Limb (tissue), 2 donors: ENCODE measurements at regions not wholly inside any gene's neighbourhood (a gene's known extent, or its start where the extent isn't known, plus 50 kb on each side); places are given as distances from the start of the nearest gene placed in this dataset.

Experiments used
- DNase-seq, 2 donors: peaks; one replicate each; pipeline ENCODE4 v3.0.0-alpha.2; 2016; ENCODE audit errors: extremely low spot score in 2 of 2

DNA sequence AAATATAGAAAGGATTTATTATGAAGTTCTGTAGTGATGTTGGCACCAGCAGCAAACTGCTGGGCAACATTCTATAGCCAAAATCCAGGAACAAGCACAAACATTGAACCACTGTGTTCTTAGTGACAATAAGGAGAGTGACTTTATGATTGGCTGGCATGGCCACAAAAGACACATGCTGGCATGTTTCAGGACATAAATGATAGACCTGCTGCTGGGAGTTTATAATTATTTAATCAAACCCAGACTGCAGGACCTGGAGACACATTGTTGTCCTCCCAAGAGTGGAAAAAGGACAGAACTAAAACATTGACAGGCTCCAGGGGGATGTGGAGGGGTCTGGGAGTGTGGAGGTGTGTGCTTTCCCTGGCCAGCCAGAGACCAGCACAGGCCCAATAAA, 255.3 kb upstream of the LRTM1 start:
- no peak for DNase-seq

DNA sequence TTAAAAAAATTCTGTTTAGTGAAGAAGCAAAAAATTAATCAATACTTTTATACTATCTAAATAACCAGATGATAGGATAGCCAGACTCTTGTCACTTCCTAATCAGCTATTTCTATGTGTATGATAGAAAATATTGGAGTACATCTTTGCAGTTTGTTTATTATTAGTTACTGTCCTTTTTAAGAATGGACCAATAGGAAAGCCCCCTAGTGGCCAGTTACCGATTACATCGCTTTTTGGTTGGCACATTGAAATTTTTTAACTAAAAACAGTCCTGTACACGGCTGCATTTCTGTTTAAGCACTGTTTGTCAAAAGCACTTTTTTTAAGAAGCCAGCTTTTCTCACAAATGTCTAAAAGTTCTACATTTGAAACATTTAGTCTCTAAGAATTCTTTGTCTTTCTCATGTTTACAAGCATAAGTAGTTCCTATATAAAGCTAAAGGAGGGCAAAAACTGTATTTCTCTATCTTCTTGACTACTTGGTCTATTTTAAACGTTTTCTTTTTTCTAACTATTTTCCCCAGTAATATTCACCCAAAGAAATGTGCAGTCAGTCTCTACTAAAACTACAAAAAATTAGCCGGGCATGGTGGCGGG, 253.2 kb upstream of the LRTM1 start:
- DNase-seq, result peak in 1 of 2 donors; percentile 63

DNA sequence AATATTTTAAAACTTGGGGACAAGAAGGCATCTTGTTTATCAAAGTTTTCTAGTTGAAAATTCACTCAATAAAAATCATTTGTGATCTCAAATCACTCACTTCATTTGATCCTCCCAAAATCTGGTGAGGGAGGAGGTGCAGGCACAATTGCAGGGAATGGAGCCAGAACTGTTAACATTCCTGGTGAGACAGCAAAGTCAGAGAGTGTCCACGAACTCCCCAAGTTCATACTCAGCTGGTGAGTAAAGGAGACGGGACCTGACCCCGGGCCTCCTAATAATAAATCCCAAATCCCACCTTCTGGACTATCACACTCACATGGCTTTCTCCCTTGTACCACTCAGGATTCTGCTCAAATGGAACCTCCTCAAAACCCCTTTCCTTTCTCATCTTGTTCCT, 252.3 kb upstream of the LRTM1 start:
- no peak for DNase-seq

DNA sequence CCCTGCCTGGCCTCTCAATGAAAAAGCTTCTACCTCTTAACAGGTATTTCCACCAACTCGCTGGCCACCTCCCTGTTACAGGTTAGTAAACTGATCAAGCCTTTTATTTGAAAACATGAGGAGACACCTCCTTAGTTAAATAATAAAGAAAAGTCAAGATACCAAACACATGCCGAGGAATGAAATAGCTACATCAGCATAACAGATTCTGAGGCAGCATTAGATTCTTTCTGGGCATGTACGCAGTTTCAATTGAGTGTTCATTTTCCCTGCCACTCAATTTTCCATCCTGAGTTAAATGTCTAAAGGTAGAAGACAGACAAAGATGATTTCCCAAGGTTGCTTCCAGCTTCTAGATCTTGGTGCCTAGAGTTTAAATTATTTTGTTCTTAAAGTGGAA, 250.5 kb upstream of the LRTM1 start:
- no peak for DNase-seq

DNA sequence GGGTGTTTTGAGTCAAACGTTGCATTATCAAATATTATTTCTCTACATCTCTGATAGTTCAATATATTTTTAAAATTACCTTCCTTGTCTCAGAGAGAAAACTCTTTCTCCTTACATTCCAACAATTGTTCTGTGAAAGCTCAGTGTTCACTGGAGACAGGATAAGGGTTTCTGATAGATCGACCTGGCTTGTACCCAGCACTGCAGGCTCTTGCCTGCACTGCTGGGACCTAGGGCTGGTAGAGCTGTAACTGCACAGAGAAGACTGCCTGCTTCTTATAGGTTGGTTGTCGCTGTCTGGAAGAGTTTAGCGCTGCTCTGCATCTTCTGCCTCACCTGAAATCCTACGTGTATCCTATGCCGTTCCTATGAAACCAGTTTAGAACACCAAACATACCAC, 249.9 kb upstream of the LRTM1 start:
- DNase-seq, result no peak

DNA sequence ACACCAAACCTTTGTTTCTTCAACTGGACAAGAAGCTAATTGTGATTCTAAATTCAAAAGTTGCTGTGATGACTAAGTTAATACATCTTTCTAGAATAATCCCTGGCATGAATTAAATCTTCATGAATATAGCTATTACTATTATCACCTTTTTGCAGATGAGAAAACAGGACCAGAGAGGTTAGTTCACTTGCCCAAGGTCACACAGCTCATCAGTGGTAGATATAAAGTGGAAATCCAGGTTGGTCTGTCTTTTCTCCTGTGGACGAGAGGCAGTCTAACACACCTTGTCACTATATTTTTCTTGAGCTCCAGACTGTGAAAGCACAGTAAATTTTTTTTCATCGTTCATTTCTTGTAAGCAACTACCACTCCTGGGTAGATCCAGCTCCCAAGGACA, 247.6 kb upstream of the LRTM1 start:
- DNase-seq, result no peak

DNA sequence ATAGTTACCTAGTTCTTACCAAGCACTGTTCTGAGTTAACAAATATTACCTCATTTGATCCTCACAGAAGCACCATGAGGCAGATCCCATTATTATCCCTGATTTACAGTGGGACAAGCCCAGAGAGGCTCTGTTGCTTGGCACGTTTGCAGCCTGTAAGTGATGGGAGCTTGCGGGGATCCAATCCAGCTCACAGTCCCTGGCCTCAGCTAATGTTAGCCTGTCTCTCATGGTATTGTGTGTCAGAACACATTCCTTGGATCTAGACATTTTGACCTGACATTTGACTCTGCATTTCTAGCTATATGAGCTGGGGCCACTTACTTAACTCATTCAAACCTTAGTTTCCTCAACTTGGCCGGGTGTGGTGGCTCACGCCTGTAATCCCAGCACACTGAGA, 246.9 kb upstream of the LRTM1 start:
- DNase-seq, result no peak

DNA sequence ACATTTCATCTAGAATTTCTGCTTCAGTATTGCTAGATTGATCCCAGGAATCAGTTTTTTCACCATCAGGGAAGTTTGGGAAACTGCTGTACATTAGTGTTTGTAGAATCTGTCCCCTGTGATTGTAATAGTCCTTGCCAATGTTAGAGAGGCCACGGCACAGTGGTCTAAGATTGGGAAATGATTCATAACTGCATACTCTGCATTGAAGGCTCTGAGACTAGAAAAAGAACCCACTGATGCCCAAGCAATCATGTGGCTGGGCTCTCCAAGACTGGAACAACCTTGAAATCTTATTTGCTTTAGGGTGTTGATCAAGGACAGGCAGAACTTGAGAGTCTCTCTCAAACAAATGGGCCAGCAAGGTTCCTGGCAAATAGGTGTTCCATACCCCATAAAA, 245.6 kb upstream of the LRTM1 start:
- no peak for DNase-seq

DNA sequence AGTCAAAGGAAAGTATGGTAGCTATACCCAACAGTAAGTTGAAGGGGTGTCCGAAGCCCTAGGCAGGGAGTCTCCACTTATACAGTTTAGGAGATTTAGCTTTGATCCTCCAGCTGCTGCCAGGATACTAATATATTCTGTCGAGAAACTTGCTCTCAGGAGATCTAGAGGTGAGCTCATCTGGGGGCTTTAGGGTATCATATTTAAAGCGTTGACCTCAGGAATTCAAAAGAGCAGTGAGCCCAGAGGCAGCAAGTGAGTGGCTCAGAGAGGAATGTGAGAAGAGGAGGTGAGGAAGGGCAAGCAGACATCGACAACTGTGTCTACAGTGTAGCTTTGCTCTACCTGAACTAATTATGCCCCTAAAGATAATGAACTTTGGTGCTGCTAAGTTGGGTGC, 245.1 kb upstream of the LRTM1 start:
- no peak for DNase-seq

DNA sequence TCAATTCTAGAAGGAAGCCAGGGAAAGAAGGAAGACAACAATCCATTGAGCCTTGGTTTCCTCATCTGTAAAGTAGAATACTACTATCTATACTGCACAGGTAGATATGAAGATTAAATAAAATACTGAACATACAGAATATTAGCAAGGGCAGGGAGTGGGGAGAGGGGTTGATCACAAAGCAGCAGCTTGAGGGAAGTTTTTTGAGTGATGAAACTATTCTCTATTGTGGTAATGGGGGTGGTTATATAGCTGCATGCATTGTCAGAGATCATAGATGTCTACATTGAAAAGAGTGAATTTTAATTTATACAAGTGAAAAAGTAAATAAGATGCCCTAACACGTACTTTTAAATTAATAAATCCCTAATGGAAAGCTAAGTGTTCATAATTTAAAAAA, 242.6 kb upstream of the LRTM1 start:
- DNase-seq, result no peak

DNA sequence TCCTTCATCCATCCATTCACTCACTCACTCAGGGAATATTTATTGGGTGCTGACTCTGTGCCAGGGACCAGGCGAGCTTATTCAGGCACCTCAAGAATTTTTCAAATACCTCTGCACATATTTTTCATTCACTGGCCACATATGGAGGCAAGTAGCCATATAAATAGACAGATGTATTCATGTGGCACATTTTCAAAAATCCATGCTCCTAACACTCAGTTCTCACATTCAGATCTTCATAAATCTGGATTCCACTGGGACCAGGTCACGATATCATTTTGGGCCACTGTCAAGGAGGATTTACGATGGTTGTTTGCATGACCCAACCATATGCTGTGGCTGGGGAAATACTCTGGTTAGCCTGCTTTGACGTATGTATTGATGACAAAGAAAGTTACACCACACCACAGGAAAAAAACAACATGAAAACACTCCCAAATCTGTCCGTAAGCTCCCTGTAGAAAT, 241.8 kb upstream of the LRTM1 start:
- peak in 1 of 2 donors; percentile 14 for DNase-seq

DNA sequence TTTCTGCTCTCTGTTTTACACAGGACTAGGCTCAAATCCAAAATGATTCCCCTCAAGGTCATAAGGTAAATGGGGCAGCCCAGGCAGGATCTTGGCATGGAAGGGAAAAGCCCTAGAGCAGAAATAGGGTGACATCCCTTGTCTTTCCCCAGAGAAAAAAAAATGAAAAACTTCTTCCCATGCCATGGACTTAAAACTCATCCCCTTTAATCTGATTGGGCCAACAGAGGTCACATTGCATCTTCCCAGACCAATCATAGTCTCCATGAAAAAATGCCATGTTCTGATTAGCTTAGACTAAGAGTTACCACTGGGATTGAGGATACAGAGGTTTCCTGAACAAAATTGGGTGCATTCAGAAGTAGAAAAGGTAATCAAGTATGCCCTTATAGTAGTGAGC, 241.3 kb upstream of the LRTM1 start:
- DNase-seq, result no peak

DNA sequence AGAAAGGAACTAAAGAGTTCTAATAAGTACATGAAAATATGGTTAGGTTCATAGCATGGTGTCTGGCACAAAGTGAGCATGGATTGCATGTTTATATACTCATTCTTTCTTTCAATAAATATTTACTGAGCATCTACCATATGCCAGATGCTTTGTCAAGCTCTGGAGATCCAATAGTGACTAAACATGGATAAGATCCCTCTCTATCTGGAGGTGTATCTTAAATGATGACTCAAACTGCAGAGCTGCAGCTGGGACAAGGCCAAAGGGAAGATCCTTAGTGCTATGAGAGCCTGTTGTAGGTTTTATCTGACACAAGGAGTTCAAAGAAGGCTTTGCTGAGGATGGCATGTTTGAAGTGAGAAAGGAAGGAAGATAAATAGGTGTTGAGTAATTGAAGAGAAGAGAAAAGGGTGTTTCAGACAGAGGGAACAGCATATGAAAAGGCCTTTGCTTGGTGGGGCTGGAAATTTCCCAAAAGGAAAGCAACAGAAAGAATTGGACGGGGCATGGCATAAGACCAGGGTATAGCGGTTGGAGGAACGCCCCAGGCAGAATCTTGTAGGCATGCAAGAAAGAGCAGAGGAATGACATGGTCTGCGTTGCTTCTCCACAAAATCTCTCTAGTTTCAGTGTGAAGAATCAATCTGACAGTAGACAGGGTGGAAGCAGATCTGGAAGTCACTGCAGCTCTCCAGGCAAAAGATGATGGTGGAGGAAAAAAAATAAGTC, 239.9 kb upstream of the LRTM1 start:
- no peak for DNase-seq

DNA sequence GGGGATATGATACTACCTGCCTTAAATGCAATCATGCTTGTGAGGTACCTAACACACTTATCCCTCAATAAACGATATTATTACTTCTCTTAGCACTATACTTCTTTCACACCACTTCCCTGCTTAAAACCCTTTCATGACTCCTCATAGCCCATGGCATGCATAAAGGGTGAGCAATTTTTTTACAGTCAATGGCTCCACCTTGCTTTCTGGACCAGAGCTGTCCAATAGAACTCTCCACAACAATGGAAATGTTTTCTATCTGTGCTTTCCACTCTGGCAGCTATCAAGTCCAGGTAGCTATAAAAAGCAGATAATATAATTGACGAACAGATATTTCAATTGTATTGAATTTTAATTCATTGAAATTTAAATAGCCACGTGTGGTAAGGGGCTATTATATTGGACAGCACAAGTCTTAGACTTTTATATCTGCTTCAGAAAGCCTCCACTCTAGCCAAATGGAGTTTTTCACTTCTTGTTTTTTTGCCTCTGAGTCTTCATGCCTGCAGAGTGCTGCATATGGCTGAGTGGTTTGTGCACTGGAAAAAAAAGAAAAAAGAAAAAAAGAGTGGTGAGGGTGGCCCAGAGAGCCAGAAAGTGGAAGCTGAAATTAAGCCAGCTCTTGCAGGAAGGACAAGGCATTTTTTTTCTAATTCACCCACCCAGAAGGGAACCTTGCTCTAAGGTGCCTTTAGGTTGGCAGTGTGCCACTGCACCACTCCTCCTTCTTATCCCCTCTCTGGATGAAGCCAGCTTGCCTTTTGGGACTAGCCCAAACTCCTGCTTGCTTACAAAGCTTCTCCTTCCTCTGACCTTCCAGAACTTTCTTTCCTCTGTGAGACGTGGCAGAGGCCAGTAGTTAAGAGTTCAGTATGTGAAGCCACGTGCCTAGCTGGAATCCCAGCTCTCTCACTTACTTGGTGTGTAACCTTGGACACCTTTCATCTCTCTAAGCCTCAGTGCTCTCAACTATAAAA, 239.0 kb upstream of the LRTM1 start:
- DNase-seq, result no peak

DNA sequence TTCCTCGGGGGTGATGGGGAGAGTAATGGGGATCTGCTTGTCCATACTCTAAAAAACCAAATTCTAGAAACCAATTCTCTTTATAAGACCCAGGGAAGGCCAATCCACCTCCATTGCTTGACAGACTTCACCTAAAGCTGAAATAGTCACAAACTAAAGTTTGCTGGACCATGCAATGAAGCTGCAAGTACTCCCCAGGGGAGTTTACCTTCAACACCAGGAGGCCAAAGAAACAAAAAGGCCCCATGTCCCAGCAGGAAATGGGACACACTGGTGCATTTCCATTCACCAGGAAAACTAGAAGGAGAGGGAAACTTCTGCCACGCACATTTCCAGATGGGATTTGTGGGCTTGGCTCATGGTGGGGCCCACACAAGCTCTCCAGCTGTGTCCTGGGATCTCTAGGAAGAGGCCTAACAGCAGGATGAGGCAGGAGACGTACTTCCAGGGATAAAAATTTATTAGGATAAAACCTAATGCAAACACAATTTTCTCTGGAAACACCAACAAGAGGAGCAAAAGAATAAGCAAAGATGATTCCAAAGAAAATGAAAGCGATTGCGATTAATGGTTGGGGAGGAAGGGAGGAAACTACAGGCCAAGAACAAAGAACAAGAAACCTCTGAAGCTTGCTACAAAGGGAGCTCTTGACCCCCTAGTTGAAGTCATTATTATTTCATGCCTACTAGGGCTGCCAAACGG, 238.0 kb upstream of the LRTM1 start:
- no peak for DNase-seq

DNA sequence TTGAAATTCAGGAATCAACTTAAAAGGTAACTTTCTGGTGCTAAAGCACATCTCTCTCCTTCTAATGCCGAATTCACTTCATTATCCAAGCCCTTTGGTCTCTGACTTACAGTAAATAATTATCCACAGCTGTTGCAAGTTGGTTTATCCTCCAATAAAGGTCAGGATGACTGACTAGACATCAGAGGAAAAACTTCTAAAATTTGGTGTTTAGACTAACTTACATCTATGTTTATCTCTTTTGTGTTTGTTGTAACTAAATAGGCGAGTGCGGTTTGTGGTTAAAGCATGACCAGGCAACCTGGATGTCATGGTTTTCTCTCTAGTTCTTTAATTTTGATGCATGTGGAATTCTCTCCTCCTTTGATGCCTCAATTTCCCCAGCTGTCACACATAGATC, 237.4 kb upstream of the LRTM1 start:
- DNase-seq, result no peak

DNA sequence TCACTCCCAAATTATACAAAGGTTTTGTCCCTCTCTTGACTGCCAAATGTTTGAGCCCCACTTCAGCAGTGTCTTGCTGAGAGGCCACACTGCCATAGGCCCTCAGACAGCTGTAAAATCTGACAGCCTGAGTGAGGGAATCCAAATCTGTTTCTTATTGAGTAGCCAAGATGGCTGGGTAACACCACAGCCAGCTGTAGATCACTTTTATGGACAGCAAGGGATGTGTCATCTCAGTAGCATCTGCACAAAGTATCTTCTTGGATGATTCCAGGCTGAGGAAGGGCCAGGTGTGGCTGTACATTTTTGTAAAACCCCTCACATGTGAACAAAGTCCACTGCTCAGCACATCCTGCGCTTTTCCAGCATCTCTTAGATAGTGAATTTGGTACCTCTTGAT, 237.0 kb upstream of the LRTM1 start:
- no peak for DNase-seq

DNA sequence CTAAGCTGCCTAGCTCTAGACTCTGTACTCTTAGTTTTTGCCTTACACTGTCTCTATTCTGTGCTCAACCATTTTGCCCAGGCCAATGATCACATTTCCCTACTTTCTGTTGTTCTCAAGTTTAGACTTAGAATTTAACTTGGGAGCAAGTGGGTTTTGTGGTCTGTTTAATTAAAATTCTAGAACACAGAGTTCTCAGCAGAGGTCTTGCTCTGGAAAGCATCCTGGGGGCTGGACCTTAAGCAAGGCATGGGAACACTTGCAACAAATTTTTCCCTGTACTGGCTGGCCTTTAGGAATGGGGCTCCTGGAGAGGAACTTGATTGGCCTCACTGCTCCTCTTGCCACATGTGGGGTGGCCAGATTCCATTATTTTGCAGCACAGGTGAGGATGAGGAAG, 236.3 kb upstream of the LRTM1 start:
- DNase-seq, result no peak

DNA sequence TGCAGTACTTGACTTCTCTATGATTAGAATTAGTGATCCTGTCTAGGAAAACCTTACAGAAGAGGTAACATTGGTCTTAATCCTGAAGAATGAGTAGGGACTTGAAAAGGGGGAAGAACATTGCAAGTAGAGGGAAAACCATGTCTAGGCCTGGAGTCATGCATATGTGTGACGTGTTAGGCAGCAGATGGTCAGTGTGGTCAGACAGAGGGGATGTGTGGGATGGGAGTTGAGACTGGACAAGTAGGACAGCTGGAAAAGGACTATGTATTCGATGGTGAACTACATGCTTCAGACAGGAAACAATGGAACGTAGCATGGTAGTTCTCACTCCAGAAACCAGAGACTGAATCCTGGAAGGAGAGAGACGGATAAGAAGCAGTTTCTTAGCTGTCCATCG, 235.6 kb upstream of the LRTM1 start:
- no peak for DNase-seq

DNA sequence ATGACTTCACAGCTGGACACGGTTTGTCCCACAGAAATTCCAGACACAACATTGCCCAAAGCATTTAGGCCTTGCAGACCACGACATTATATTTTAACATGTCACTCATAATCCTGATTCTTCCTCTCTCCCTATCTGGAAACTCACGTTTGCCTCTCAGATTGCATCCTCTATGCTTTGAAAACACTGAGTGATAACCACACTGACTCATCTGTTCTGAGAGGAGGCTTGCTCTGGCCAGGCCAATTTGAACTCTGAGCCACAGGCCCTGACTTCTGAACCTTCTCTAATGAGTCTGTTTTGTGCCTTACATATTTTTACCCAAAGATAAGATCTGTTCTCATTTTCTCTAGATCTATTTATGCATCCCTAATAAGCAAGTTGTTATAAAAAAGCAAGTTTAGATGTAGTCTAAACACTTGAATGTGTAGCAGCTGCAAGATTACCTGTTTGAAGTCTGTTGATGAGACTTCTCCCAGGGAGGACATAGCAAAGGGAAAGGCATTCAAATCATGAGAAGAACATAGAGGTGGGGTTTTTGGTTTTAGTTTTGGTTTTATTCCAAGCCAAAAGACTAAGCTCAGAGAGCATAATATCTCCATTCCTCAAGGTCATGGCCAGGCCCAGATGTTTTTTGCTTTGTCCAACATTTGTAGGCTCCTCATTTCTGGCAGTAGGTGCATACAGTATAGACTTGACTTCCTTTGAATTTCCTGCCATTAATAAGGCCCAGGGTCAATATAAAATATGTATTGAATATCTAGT, 234.4 kb upstream of the LRTM1 start:
- DNase-seq, result no peak

DNA sequence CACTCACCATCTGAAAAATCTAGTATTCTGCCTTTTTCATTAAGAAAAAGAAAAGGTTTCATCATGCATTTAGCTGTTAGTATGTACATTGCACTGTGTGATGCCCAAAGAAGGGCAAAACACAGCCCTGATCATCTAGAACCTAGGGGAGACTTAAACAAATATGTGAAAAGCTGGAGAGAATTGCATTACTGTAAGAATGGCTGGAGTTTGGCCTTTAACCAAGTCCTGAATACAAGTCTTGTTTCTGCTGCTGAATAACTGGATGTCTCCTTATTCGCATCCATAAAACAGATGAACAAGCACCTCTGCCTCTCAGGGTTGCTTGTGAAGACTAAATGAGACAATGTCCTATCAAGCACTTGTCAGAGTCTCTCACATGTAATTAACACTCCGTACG, 233.4 kb upstream of the LRTM1 start:
- DNase-seq, result no peak
